ENCODE measurements at regions not wholly inside any gene's neighbourhood (a gene's known extent, or its start where the extent isn't known, plus 50 kb on each side); places are given as distances from the start of the nearest gene placed in this dataset.

GRCh38 chr3:106860182-106860581, 517.1 kb upstream of the CCDC54 start:
- no peak overlapping the region for H3K4me3 Mint-ChIP-seq
- H3K4me1 Mint-ChIP-seq: peaks cover 6% of the 10 kb centered on the region
- H3K27me3 Mint-ChIP-seq (ENCODE audit: low read depth): no peaks in the 10 kb centered on the region
- no peak overlapping the region for H3K27ac Mint-ChIP-seq
- TF ChIP-seq, protein P1, sequence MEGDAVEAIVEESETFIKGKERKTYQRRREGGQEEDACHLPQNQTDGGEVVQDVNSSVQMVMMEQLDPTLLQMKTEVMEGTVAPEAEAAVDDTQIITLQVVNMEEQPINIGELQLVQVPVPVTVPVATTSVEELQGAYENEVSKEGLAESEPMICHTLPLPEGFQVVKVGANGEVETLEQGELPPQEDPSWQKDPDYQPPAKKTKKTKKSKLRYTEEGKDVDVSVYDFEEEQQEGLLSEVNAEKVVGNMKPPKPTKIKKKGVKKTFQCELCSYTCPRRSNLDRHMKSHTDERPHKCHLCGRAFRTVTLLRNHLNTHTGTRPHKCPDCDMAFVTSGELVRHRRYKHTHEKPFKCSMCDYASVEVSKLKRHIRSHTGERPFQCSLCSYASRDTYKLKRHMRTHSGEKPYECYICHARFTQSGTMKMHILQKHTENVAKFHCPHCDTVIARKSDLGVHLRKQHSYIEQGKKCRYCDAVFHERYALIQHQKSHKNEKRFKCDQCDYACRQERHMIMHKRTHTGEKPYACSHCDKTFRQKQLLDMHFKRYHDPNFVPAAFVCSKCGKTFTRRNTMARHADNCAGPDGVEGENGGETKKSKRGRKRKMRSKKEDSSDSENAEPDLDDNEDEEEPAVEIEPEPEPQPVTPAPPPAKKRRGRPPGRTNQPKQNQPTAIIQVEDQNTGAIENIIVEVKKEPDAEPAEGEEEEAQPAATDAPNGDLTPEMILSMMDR (IDR thresholded peaks at IDR 0.05; ENCODE audit: unreplicated experiment in 3 of 3): no peak
- peaks cover 28% of the 10 kb centered on the region for H3K9me3 Mint-ChIP-seq
- H3K36me3 Mint-ChIP-seq (ENCODE audit: low read depth): no peaks in the 10 kb centered on the region

DNA sequence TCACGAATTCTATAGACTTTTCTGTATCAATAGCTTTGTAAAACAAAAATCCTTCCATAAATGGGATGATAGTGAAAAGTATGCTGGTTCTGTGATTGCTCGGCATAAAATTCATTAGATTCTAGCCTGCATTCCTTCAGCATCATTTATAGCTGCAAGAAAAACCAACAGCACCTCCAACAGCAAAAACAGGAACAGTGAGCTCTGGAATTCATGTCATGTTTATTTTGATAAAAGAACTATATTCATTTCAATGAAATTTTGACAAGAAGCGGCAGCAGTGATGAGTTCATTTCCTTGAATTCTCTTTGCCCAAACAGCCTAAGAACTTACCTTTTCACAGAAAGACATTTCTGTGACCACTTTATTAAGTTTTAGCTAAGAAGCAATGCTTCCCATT, 515.2 kb upstream of the CCDC54 start:
- H3K9me3 Mint-ChIP-seq: peaks cover 13% of the 10 kb centered on the region
- H3K27ac Mint-ChIP-seq: peak overlapping the region; percentile 89 to 93 (median 91)
- H3K4me3 Mint-ChIP-seq: no peak overlapping the region
- no peaks in the 10 kb centered on the region for H3K36me3 Mint-ChIP-seq (ENCODE audit: low read depth)
- H3K4me1 Mint-ChIP-seq: peaks cover 6% of the 10 kb centered on the region
- no peaks in the 10 kb centered on the region for H3K27me3 Mint-ChIP-seq (ENCODE audit: low read depth)
- TF ChIP-seq, protein P1 (IDR thresholded peaks at IDR 0.05; ENCODE audit: unreplicated experiment in 3 of 3): peak; percentile 40 to 53 (median 45)

GRCh38 chr3:106877627-106878026, 499.6 kb upstream of the CCDC54 start:
- H3K4me1 Mint-ChIP-seq: peaks cover 4% of the 10 kb centered on the region
- TF ChIP-seq, protein P1 (IDR thresholded peaks at IDR 0.05; ENCODE audit: unreplicated experiment in 3 of 3): no peak
- no peaks in the 10 kb centered on the region for H3K36me3 Mint-ChIP-seq (ENCODE audit: low read depth)
- H3K9me3 Mint-ChIP-seq: peaks cover 4% of the 10 kb centered on the region
- H3K27me3 Mint-ChIP-seq (ENCODE audit: low read depth): no peaks in the 10 kb centered on the region
- no peak overlapping the region for H3K27ac Mint-ChIP-seq
- H3K4me3 Mint-ChIP-seq: no peak overlapping the region

- H3K36me3 Mint-ChIP-seq (ENCODE audit: low read depth): peaks cover 1% of the 10 kb centered on the region
- H3K27me3 Mint-ChIP-seq (ENCODE audit: low read depth): no peaks in the 10 kb centered on the region
- H3K4me3 Mint-ChIP-seq: no peak overlapping the region
- H3K4me1 Mint-ChIP-seq: peaks cover 4% of the 10 kb centered on the region
- no peak overlapping the region for H3K27ac Mint-ChIP-seq
- peaks cover 9% of the 10 kb centered on the region for H3K9me3 Mint-ChIP-seq
- TF ChIP-seq, protein P1 (IDR thresholded peaks at IDR 0.05; ENCODE audit: unreplicated experiment in 3 of 3): no peak
Measured at GRCh38 chr3:106880206-106880605, 497.0 kb upstream of the CCDC54 start.

DNA sequence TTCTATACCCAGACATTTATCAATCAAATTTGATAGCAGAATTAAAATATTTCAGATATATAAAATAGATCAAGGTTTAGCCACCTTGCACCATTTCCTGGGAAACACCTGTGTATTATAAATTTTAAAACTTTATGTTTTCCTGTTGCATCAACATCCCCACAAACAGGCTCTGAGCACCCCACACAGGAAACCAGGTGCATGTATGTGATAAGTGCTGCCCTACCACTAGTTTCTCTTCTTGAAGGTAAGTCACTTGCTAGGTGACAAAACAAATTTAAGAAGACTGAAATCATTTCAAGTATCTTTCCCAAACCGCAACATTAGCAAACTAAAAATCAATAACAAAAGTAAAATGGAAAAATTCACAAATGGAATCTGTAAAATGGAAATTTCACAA, 496.1 kb upstream of the CCDC54 start:
- Mint-ChIP-seq H3K27me3 (ENCODE audit: low read depth) (no peaks in the 10 kb centered on the region), H3K27ac (no peak overlapping the region)

GRCh38 chr3:106882297-106882696, 494.9 kb upstream of the CCDC54 start:
- Mint-ChIP-seq H3K9me3 (peaks cover 15% of the 10 kb centered on the region), H3K27ac (no peak overlapping the region), H3K4me1 (peaks cover 4% of the 10 kb centered on the region), H3K36me3 (ENCODE audit: low read depth) (peaks cover 4% of the 10 kb centered on the region), H3K4me3 (no peak overlapping the region), H3K27me3 (ENCODE audit: low read depth) (no peaks in the 10 kb centered on the region)
- TF ChIP-seq, protein P1 (IDR thresholded peaks at IDR 0.05; ENCODE audit: unreplicated experiment in 3 of 3): no peak

More for the DNA sequence above, 496.1 kb upstream of the CCDC54 start:
- Mint-ChIP-seq H3K4me3 (no peak overlapping the region), H3K36me3 (ENCODE audit: low read depth) (peaks cover 4% of the 10 kb centered on the region), H3K9me3 (peaks cover 15% of the 10 kb centered on the region), H3K4me1 (peaks cover 4% of the 10 kb centered on the region)
- TF ChIP-seq, protein P1 (IDR thresholded peaks at IDR 0.05; ENCODE audit: unreplicated experiment in 3 of 3): no peak
